HepG2 (cell line): ENCODE measurements at regions not wholly inside any gene's neighbourhood (a gene's known extent, or its start where the extent isn't known, plus 50 kb on each side); places are given as distances from the start of the nearest gene placed in this dataset.

Source experiments
- ATAC-seq: fragments of 200-7000 bp; cut with Tn5 transposase; 3 replicates; pipeline ENCODE4 v1.9.1; 2020; ENCODE audit warnings: mild to moderate bottlenecking, moderate library complexity
- BruUV-seq: library from RNA; stranded (reverse); fragments of 400-500 nt; replicated peaks from 2 replicates; lab custom pipeline; 2021; lab: Mats Ljungman, UMichigan
- CTCF ChIA-PET: fragments of 300-600 bp; formaldehyde crosslinking; extraction: SDS; loops from one replicate; lab custom pipeline; 2021; ENCODE audit warnings: low total read pairs, inconsistent platforms, low intra/inter-chr PET ratio; lab: Yijun Ruan, JAX
- POLR2A ChIA-PET: fragments of 350-600 bp; sonication (Branson Sonifier 250); formaldehyde crosslinking; loops from one replicate; lab custom pipeline; 2020; ENCODE audit warnings: antibody characterized with exemption, inconsistent platforms; lab: Yijun Ruan, JAX
- DNase-seq: peaks from one replicate; pipeline ENCODE4 v3.0.0-alpha.2; 2015; ENCODE audit warnings: low spot score
- FAIRE-seq: peaks from 3 replicates; lab custom pipeline; 2011; peaks lifted over from hg19 to GRCh38; lab: Jason Lieb, UNC
- H2AFZ ChIP-seq: one replicate; pipeline ENCODE4 v1.6.1; 2011; ENCODE audit warnings: low read length, inconsistent platforms
- H3K27ac ChIP-seq: fragments of 300-600 bp; 3 replicates; pipeline ENCODE4 v1.8.0; 2011; ENCODE audit warnings: mixed run types, mild to moderate bottlenecking, mixed read lengths, low read length, inconsistent platforms; ENCODE audit not compliant: insufficient read depth; ENCODE audit errors: extremely low read length
- H3K27me3 ChIP-seq, 2 experiments: fragments of 200-600 bp in 1 of 2; 2 replicates in 1 of 2; 3 replicates in 1 of 2; pipeline versions ENCODE4 v1.6.0 to v1.8.0; 2011; ENCODE audit warnings: low read length in 2 of 2, mild to moderate bottlenecking in 2 of 2, moderate library complexity in 2 of 2, inconsistent platforms in 1 of 2; ENCODE audit not compliant: insufficient read depth in 2 of 2, control insufficient read depth in 1 of 2
- H3K36me3 ChIP-seq, 2 experiments: fragments of 200-600 bp in 1 of 2; replicated peaks in 1 of 2; 2 replicates in 1 of 2; 3 replicates in 1 of 2; pipeline versions ENCODE4 v1.5.1 to v1.8.0; 2011; ENCODE audit warnings: low read length in 2 of 2, inconsistent platforms in 1 of 2; ENCODE audit not compliant: insufficient read depth in 2 of 2, control insufficient read depth in 1 of 2
- H3K4me1 ChIP-seq: 2 replicates; pipeline ENCODE4 v1.5.1; 2012; ENCODE audit warnings: low read length, inconsistent platforms; ENCODE audit not compliant: insufficient read depth
- H3K4me2 ChIP-seq: 2 replicates; pipeline ENCODE4 v1.6.0; 2011; ENCODE audit warnings: low read depth, low read length, inconsistent platforms
- H3K4me3 ChIP-seq, 3 experiments: fragments of 200-600 bp in 1 of 3; sonication (generic), shearing (Covaris generic) in 1 of 3; replicated peaks in 1 of 3; 2 replicates each; pipeline ENCODE4 v1.5.1; 2011 to 2016; ENCODE audit warnings: low read length in 3 of 3, inconsistent platforms in 2 of 3, low read depth in 2 of 3, mild to moderate bottlenecking in 2 of 3, control low read depth in 1 of 3, mixed read lengths in 1 of 3; ENCODE audit not compliant: insufficient read depth in 1 of 3
- H3K79me2 ChIP-seq: one replicate; pipeline ENCODE4 v1.6.1; 2011; ENCODE audit warnings: low read length, inconsistent platforms; ENCODE audit not compliant: insufficient read depth
- H3K9ac ChIP-seq: 2 replicates; pipeline ENCODE4 v1.6.0; 2011; ENCODE audit warnings: mild to moderate bottlenecking, low read depth, low read length, inconsistent platforms; ENCODE audit not compliant: insufficient read depth
- H3K9me3 ChIP-seq: 2 replicates; pipeline ENCODE4 v1.5.1; 2012; ENCODE audit warnings: mild to moderate bottlenecking, low read length
- H4K20me1 ChIP-seq: 2 replicates; pipeline ENCODE4 v1.6.0; 2011; ENCODE audit warnings: inconsistent platforms, mild to moderate bottlenecking, low read length, moderate library complexity; ENCODE audit not compliant: insufficient read depth
- CENPX ChIP-seq: sonication (generic); formaldehyde crosslinking; IDR thresholded peaks from 2 replicates; pipeline ENCODE4 v1.9.0; 2021; ENCODE audit warnings: mild to moderate bottlenecking, missing genetic modification reagents, moderate library complexity
- ELK4 ChIP-seq: sonication (generic); formaldehyde crosslinking; IDR thresholded peaks from 2 replicates; pipeline ENCODE4 v1.9.0; 2021; ENCODE audit warnings: missing genetic modification reagents, borderline replicate concordance
- MAFK ChIP-seq, 2 experiments: IDR thresholded peaks in 1 of 2; conservative IDR thresholded peaks in 1 of 2; 2 replicates each; pipeline ENCODE4 v1.6.1; 2011; ENCODE audit warnings: improper control_type of control experiment in 2 of 2, low read length in 2 of 2
- TCF7 ChIP-seq: sonication (generic); IDR thresholded peaks from 2 replicates; pipeline ENCODE4 v1.6.1; 2016; ENCODE audit warnings: antibody characterized with exemption, low read depth
- ZFP91 ChIP-seq: sonication (generic); formaldehyde crosslinking; IDR thresholded peaks from 2 replicates; pipeline ENCODE4 v1.9.0; 2022; ENCODE audit warnings: missing genetic modification reagents, mild to moderate bottlenecking, borderline replicate concordance
- WGBS: methylation state at CpG from one replicate; pipeline ENCODE4 v1.1.6; 2017; ENCODE audit warnings: low lambda C conversion rate; 5-methylcytosine and 5-hydroxymethylcytosine counted together
- in situ Hi-C: cut with HindIII; loops from 2 replicates; pipeline ENCODE4 v1.10.0; 2017; ENCODE audit warnings: low pct_unique_long_range_greater_than_20kb; ENCODE audit not compliant: extremely low pct_ligation_motif_present
- intact Hi-C: fragments of 100-400 bp; cut with micrococcal nuclease; formaldehyde crosslinking; loops from one replicate; pipeline ENCODE4 v1.10.0; 2022; ENCODE audit not compliant: unreplicated experiment

GRCh38 chr4:42709392-42710065 lies 52.6 kb upstream of the ATP8A1 start:
- H3K4me1 ChIP-seq: no peaks in the 10 kb centered on the region
- no peaks in the 10 kb centered on the region for H3K36me3 ChIP-seq
- no peak overlapping the region for H2AFZ ChIP-seq
- H3K79me2 ChIP-seq: no peaks in the 10 kb centered on the region
- H4K20me1 ChIP-seq: no peaks in the 10 kb centered on the region
- ATAC-seq: no peak
- no peak overlapping the region for H3K27ac ChIP-seq
- DNase-seq: no peak
- H3K9me3 ChIP-seq: no peaks in the 10 kb centered on the region
- no peak for TF ChIP-seq TCF7
- TF ChIP-seq ZFP91 (CRISPR knock-in tag): no peak
- no peak for TF ChIP-seq ELK4 (CRISPR knock-in tag)
- no peak for TF ChIP-seq CENPX (CRISPR knock-in tag)
- TF ChIP-seq MAFK (conservative IDR thresholded peaks at IDR 0.05 in 1 of 2, IDR thresholded peaks at IDR 0.05 in 1 of 2; ENCODE audit: low read length in 2 of 2): 0 out of 4 replicates have a peak, but pooled peaks of 1 of the 2 experiments have one; percentile 12
- H3K9ac ChIP-seq: no peak overlapping the region
- H3K27me3 ChIP-seq: no peaks in the 10 kb centered on the region
- no peak overlapping the region for H3K4me3 ChIP-seq
- WGBS: 1% methylated on average over 5 of the region's 5 CpGs
- no TSS peak for BruUV-seq
- CTCF ChIA-PET: no interaction called here
- intact Hi-C loops: no loop called here
- H3K4me2 ChIP-seq: no peak overlapping the region
- POLR2A ChIA-PET: no interaction called here
- in situ Hi-C loops: no loop called here
- FAIRE-seq: no peak
